HG02981 (cell line): ENCODE measurements at regions not wholly inside any gene's neighbourhood (a gene's known extent, or its start where the extent isn't known, plus 50 kb on each side); places are given as distances from the start of the nearest gene placed in this dataset.
"Not testable (repeated sequence)": the region's sequence is repeated elsewhere in the genome, so short reads cannot be mapped to it uniquely, and the experiment has no call there.

Experiments used
- ATAC-seq: cut with Tn5 transposase; IDR thresholded peaks from one replicate; pipeline ENCODE4 v1.9.1; 2021; ENCODE audit warnings: mild to moderate bottlenecking, moderate library complexity; ENCODE audit not compliant: unreplicated experiment

- ATAC-seq = no peak
Measured at GRCh38 chr18:38651736-38652135, 1086.1 kb upstream of the CELF4 start.

GRCh38 chr18:38648179-38648578 lies 1082.6 kb upstream of the CELF4 start:
- ATAC-seq = no peak

DNA sequence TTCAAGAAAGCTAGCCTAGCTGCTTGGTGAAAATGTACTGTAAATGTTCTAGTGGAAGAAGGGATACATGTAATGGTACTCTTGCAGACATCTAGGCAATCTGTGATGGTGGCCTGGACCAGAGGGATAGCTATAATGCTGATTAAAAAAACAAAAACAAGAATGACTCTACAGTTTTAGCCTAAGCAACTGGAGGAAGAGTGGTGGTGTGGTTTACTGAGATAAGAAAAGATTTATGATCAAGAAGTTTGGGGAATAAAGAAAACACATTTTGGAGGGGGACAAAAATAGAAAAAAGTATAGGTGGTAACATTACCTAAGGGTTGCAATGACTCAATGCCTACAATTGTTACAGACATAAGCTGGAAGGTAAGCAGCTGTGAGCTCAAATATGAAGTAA lies 1080.7 kb upstream of the CELF4 start:
- ATAC-seq = no peak

DNA sequence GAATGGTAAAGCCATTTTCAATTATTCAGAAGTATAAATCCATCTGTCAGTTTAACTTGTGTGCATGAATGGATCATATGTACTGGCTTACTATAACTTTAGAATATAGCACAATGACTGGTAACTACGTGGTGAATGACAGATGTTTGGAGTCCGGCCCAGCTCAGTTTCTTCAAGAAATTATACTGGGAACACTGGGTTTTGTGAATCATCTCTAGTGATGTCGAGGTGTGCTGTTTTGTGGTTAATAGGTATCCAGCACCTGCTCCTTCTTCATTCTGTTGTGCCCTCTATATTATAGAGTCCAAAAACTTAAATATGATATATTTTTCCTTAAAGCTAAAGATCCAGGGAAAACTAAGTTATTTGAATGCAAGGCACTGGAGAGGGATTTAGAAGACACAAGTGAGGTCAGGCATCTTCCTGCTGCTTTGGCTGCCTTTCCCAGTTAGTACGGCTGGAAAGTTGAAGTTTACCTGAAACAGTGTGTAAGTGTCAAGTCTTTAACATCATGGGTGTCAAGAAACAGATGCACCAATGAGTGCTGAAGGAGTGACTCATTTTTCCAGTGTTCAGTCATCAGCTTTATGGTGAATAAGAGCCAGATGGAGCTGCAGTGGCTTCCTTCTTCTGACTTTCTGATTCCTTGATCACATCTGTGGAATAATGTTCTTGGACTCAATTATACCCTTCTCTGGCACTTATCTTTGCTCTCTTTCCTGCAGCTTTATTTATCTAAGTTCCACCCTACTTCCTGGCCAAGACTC lies 1079.5 kb upstream of the CELF4 start:
- no peak for ATAC-seq

GRCh38 chr18:38642711-38643110 lies 1077.1 kb upstream of the CELF4 start:
- ATAC-seq = no peak

DNA sequence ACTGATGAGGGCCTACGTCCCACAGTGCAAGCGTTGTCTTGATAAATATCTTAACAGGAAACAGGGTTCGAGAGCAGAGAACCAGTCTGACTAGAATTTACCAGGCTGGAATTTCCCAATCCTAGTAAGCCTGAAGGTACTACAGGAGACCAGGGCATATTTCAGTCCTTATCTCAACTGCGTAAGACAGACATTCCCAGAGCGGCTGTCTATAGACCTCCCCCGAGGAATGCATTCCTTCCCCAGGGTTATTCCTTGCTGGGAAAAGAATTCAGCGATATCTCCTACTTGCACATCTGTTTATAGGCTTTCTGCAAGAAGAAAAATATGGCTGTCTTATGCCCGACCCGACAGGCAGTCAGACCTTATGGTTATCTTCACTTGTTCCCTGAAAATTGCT lies 1074.1 kb upstream of the CELF4 start:
- ATAC-seq = not testable (repeated sequence)

DNA sequence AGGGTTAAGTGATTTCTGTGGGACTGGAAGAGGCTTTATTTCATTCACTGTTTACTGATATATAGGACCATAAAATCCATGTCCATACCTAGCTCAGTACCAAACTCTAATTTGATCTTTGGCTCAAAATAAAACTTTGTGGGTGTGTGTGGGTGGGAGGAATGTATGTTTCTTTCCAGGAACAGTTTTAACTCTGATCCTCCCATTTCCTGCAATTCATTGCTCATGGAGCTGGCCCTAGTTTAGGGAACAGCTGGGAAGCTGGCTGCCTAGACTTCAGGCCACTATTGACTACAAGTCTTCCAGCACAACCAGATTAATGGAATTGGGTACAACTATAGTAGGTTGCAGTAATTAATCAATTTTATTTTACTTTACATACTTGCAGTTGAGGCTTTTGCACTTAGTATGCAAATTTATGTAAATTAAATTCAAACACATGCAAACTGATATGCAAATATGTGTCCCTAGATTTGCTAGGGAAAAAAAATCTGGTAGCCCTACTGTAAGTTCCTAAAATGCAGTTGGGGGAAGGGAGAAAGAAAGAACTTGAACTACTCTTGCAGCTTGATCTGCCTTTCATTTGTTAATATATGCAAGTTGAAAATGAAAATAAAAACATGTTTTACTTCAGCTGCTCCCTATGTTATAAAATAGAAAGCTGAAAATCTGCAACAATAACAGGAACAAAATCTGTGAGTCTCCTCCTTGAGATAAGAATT lies 1070.3 kb upstream of the CELF4 start:
- ATAC-seq = no peak

DNA sequence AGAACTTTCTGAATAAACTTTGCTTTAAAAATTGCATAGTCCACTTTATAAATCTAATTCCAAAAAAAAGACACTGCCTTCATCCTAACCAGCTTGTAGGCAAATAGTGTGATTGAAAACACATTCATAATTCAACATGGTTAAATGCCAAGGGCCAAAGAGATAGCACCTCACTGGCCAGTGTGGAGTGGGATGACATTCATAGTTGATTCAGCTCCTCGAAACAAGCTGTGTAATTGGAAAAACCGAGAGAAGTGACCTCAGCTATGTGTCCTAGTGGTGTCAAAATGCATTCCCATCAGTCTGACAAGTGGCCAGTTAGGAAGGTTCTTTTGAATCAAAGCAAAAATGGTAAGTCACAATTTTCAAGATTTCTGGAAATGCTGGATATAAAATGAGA lies 1068.5 kb upstream of the CELF4 start:
- no peak for ATAC-seq

GRCh38 chr18:38633333-38633732 lies 1067.7 kb upstream of the CELF4 start:
- ATAC-seq = no peak

DNA sequence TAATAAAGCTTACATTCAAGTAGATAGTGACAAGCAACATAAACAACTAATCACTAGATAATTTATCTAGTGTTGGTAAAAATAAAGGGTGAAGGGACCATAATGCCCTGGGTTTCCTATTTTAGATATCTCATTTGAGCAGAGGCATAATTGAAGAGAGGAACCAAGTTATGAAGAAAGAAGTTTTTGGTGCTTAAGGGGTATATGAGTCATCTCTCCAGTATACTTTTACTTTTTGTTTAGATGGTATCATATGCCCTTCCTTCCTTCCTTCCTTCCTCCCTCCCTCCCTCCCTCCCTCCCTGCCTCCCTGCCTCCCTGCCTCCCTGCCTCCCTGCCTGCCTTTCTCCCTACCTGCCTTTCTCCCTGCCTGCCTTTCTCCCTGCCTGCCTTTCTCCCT lies 1053.5 kb upstream of the CELF4 start:
- ATAC-seq = no peak

- no peak for ATAC-seq
Measured at GRCh38 chr18:38616306-38616705, 1050.7 kb upstream of the CELF4 start.

DNA sequence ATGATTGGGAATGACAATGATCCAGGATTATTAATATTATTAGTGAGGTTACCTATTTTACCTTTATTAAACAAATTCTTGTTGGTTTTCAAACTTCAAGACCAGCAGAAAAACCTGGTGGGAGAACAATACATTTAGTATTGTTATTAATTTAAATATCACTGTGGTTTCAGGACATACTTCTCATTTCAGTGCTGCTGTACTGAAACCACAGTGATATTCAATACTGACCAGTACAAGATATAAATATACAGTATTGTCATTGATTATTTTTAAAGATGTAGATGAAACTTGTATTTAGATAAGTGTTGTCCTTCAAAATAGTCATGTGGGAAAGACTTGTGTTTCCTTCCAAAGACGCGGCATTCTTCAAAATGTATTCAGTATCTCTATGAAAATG lies 1047.3 kb upstream of the CELF4 start:
- ATAC-seq = no peak

- peak; percentile 86 for ATAC-seq
Measured at GRCh38 chr18:38611036-38611964, 1045.7 kb upstream of the CELF4 start.

DNA sequence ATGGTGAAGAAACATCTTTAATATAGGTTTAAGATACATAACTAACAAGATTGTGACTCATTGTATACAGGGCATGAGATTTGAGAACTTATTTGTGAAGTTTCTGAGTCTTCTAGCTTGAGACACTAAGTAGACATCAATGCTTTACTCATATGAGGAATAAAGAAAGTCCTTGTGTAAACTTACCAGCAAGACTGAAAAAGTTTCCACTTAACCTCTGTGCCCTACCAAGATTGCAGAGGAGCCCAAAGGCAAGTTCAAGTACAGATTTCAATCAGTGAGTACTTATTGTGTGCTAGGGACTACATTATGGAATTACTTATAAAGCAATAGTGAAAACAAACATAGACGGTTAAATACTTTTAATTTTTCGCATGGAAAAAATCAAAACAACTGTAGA lies 1041.2 kb upstream of the CELF4 start:
- ATAC-seq = no peak

GRCh38 chr18:38602341-38602740 lies 1036.7 kb upstream of the CELF4 start:
- no peak for ATAC-seq

- no peak for ATAC-seq
Measured at GRCh38 chr18:38587571-38587970, 1022.0 kb upstream of the CELF4 start.

DNA sequence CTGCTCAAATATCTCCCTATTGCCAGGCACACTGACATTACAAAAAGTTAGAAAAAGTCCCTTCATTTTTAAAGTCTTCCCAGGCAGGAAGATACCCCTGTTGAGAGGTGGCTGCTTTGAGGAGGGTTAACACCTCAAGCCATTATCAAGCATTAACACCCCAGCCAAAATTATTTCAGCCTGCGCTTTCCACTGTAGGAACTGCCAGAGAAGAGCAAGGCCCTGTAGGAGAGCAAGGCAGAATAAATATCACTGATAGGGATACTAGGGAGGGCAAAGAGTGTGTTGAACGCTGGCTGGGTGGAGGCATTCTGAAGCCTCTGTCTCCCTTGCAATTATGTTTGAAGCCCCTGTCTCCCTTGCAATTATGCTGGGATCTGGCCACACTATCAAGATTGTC lies 1020.7 kb upstream of the CELF4 start:
- no peak for ATAC-seq

DNA sequence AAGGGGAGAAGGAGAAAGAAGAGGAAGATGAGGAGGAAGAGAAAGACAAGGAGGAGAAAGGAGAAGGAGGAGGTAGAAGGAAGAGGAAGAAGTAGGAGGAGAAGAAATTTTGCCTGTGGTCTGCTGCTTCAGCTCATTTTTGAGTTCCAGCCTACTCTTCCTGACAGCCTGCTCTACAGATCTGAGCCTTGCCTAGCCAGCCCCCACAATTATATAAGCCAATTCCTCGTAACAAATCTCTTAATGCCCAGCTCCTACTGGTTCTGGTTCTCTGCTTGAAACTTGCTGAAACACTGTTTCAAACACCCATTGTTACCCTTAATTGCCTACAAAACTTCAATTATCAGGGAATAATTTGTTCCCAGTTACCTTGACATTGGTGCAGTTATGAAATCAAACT lies 1014.2 kb upstream of the CELF4 start:
- ATAC-seq = no peak

DNA sequence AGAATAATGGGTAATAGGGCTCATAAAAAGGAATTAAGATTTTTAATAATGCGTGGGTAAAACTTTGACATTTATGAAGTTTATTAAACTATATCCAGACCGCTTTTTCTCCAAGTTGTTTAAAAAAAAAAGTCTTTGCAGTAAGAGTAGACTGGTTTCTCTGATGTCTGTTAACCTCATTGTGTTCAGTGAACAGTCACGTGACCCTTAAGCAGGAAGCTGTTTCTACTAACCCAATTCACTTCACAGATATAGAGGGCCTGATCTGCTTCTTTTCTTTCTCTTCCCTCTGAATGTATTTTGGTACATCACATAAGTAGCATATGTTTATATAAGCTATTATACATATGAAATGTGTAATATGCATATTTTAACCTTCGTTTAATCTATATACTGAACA lies 1011.3 kb upstream of the CELF4 start:
- ATAC-seq = no peak

DNA sequence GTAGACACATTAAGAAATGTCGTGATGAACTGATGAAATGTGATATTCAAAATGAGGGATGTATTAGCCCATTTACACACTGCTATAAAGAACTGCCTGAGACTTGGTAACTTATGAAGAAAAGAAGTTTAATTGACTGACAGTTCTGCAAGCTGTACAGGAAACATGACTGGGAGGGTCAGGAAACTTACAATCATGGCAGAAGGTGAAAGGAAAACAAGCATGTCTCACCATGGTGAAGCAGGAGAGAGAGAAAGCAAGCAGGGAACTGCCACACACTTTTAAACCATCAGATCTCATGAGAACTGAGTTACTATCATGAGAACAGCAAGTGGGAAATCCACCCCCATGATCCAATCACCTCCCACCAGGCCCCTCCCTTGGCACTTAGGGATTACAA lies 1010.8 kb upstream of the CELF4 start:
- no peak for ATAC-seq

GRCh38 chr18:38575648-38576047 lies 1010.0 kb upstream of the CELF4 start:
- ATAC-seq = no peak
